Stomach (tissue), 4 donors: ENCODE measurements at regions not wholly inside any gene's neighbourhood (a gene's known extent, or its start where the extent isn't known, plus 50 kb on each side); places are given as distances from the start of the nearest gene placed in this dataset.

Experiments
- CTCF ChIP-seq, 7 experiments: fragments of 450-650 bp in 4 of 7; fragments of 200-600 bp in 3 of 7; sonication (generic) in 3 of 7; IDR thresholded peaks; one replicate each; pipeline ENCODE4 v1.5.1; 2016 to 2019; ENCODE audit warnings: antibody characterized with exemption in 7 of 7, control low read depth in 2 of 7, mild to moderate bottlenecking in 1 of 7
- EP300 ChIP-seq: sonication (generic); formaldehyde crosslinking; IDR thresholded peaks from one replicate; pipeline ENCODE4 v1.6.1; 2017; ENCODE audit warnings: antibody characterized with exemption

GRCh38 chr14:99062772-99063418 lies 209.1 kb downstream of the BCL11B start:
- TF ChIP-seq CTCF (IDR thresholded peaks at IDR 0.05) (no peak), EP300 (no peak)
